ENCODE measurements at regions not wholly inside any gene's neighbourhood (a gene's known extent, or its start where the extent isn't known, plus 50 kb on each side); places are given as distances from the start of the nearest gene placed in this dataset.

DNA sequence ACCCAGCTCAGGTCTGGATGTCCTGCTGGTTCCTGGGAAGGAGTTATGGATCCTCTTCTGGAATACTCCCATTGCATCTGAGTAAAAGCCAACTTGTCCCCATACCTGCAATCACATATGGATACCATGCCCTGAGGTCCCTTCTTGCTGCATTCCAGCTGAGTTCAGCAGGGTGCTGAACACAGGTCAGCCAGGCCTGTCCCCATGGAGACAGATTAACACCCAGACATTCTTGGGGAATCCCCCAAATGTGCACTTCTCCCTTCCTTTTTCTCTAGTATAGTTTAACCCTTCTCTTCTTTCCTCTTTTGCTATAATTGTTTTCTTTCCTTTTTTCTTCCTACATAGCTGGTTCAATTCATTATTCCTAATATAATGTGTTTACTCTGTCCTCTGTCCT lies 799.6 kb upstream of the HS6ST1 start:
- TF ChIP-seq, protein P1, sequence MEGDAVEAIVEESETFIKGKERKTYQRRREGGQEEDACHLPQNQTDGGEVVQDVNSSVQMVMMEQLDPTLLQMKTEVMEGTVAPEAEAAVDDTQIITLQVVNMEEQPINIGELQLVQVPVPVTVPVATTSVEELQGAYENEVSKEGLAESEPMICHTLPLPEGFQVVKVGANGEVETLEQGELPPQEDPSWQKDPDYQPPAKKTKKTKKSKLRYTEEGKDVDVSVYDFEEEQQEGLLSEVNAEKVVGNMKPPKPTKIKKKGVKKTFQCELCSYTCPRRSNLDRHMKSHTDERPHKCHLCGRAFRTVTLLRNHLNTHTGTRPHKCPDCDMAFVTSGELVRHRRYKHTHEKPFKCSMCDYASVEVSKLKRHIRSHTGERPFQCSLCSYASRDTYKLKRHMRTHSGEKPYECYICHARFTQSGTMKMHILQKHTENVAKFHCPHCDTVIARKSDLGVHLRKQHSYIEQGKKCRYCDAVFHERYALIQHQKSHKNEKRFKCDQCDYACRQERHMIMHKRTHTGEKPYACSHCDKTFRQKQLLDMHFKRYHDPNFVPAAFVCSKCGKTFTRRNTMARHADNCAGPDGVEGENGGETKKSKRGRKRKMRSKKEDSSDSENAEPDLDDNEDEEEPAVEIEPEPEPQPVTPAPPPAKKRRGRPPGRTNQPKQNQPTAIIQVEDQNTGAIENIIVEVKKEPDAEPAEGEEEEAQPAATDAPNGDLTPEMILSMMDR (conservative IDR thresholded peaks at IDR 0.05; ENCODE audit: low read depth, low read length), result no peak
- no peak for TF ChIP-seq EZH2 (IDR thresholded peaks at IDR 0.05; ENCODE audit: borderline replicate concordance, low read depth, low read length, poor library complexity, severe bottlenecking)

Measured in A673 (cell line).